ENCODE measurements at regions not wholly inside any gene's neighbourhood (a gene's known extent, or its start where the extent isn't known, plus 50 kb on each side); places are given as distances from the start of the nearest gene placed in this dataset.

GRCh38 chr4:102427371-102427998 is 73.7 kb upstream of the NFKB1 start:
- TF ChIP-seq CTCF (IDR thresholded peaks at IDR 0.05; ENCODE audit: borderline replicate concordance, extremely low read depth, low read length, poor library complexity, severe bottlenecking) (no peak), EZH2 (IDR thresholded peaks at IDR 0.05; ENCODE audit: borderline replicate concordance, low read depth, low read length, severe bottlenecking) (no peak)

Measured in DND-41 (cell line).